Lung (tissue), 11 donors: ENCODE measurements at regions not wholly inside any gene's neighbourhood (a gene's known extent, or its start where the extent isn't known, plus 50 kb on each side); places are given as distances from the start of the nearest gene placed in this dataset.

Experiments used
- ATAC-seq: fragments of 200-7000 bp; cut with Tn5 transposase; one replicate; pipeline ENCODE4 v1.9.1; 2020; ENCODE audit warnings: moderate number of reproducible peaks; ENCODE audit not compliant: insufficient read depth, low FRiP score
- DNase-seq, 3 donors: peaks; one replicate each; pipeline ENCODE4 v3.0.0-alpha.2; 2013 to 2017
- H3K27ac ChIP-seq, 2 donors: one replicate each; pipeline ENCODE4 v1.5.1; 2013; ENCODE audit warnings: mild to moderate bottlenecking in 2 of 2, moderate library complexity in 2 of 2, control low read depth in 1 of 2, inconsistent platforms in 1 of 2, low read depth in 1 of 2, low read length in 1 of 2
- H3K27me3 ChIP-seq, 3 donors: one replicate each; pipeline ENCODE4 v1.5.1; 2013; ENCODE audit warnings: low read length in 2 of 3; ENCODE audit not compliant: control insufficient read depth in 3 of 3, insufficient read depth in 3 of 3
- H3K36me3 ChIP-seq, 4 donors: one replicate each; pipeline ENCODE4 v1.5.1; 2013; ENCODE audit warnings: low read length in 4 of 4, mild to moderate bottlenecking in 1 of 4, moderate library complexity in 1 of 4; ENCODE audit not compliant: control insufficient read depth in 4 of 4, insufficient read depth in 4 of 4
- H3K4me1 ChIP-seq, 5 donors: one replicate each; pipeline ENCODE4 v1.5.1; 2013; ENCODE audit warnings: low read length in 5 of 5, mild to moderate bottlenecking in 2 of 5, moderate library complexity in 1 of 5; ENCODE audit not compliant: control insufficient read depth in 5 of 5, insufficient read depth in 5 of 5
- H3K4me3 ChIP-seq: one replicate; pipeline ENCODE4 v1.5.1; 2013; ENCODE audit warnings: mild to moderate bottlenecking, control low read depth, moderate library complexity
- H3K9ac ChIP-seq, 2 donors: one replicate each; pipeline ENCODE4 v1.5.1; 2013; ENCODE audit warnings: low read length in 2 of 2, control low read depth in 1 of 2; ENCODE audit not compliant: insufficient read depth in 1 of 2
- H3K9me3 ChIP-seq, 4 donors: one replicate each; pipeline ENCODE4 v1.5.1; 2013; ENCODE audit warnings: low read length in 3 of 4, mild to moderate bottlenecking in 1 of 4, moderate library complexity in 1 of 4; ENCODE audit not compliant: control insufficient read depth in 4 of 4, insufficient read depth in 3 of 4
- WGBS, 2 donors: extraction: QIAGEN DNeasy Blood & Tissue Kit; methylation state at CpG; one replicate each; pipeline ENCODE4 v1.1.7; 2013; 5-methylcytosine and 5-hydroxymethylcytosine counted together
- TF ChIP-seq, protein P1 (sequence below): IDR thresholded peaks from 2 replicates; pipeline ENCODE4 v1.5.1; 2012; ENCODE audit warnings: mild to moderate bottlenecking; ENCODE audit errors: control extremely low read depth, extremely low read depth
- donor health status: control.
- donor health status: control.
- donor health status: Bipolar disorder and iron deficiency.
- donor health status: healthy.
- donor health status: DM: yes; HTN: yes; CAD: no.

DNA sequence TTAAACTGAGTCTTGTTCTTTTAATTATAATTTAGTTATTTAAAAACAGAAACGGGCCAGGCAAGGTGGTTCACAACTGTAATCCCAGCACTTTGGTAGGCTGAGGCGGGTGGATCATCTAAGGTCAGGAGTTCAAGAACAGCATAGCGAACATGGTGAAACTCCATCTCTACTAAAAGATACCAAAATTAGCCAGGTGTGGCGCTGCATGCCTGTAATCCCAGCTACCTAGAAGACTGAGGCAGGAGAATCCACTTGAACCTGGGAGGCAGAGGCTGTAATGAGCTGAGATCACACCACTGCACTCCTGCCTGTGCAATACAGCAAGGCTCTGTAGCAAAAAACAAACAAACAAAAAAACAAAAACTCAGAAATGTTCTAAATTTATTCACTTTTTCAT lies 852.9 kb downstream of the TECRL start:
- Histone ChIP-seq H3K36me3 (no peaks in the 10 kb centered on the region), H3K4me1 (no peaks in the 10 kb centered on the region), H3K27ac (no peak overlapping the region), H3K9ac (no peak overlapping the region), H3K4me3 (no peak overlapping the region), H3K9me3 (peaks cover 0 to 5% (median 0%) of the 10 kb centered on the region in 4 donors), H3K27me3 (no peaks in the 10 kb centered on the region)
- TF ChIP-seq, protein P1, sequence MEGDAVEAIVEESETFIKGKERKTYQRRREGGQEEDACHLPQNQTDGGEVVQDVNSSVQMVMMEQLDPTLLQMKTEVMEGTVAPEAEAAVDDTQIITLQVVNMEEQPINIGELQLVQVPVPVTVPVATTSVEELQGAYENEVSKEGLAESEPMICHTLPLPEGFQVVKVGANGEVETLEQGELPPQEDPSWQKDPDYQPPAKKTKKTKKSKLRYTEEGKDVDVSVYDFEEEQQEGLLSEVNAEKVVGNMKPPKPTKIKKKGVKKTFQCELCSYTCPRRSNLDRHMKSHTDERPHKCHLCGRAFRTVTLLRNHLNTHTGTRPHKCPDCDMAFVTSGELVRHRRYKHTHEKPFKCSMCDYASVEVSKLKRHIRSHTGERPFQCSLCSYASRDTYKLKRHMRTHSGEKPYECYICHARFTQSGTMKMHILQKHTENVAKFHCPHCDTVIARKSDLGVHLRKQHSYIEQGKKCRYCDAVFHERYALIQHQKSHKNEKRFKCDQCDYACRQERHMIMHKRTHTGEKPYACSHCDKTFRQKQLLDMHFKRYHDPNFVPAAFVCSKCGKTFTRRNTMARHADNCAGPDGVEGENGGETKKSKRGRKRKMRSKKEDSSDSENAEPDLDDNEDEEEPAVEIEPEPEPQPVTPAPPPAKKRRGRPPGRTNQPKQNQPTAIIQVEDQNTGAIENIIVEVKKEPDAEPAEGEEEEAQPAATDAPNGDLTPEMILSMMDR = no peak
- ATAC-seq (no peak), DNase-seq (no peak)
- WGBS, 2 donors = 72 to 76% methylated on average over 4 of the region's 4 CpGs

DNA sequence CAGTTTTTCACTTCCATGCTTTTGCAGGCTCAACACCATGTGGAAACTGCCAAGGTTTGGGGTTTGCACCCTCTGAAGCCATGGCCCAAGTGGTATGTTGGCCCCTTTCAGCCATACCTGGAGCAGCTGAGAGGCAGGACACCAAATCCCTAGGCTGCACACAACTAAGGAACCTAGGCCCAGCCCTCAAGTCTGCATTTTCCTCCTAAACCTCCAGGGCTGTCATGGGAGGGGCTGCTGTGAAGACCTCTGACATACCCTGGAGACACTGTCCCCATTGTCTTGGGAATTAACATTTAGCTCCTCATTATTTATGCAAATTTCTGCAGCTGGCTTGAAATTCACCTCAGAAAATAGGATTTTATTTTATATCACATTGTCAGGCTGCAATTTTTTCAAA lies 856.1 kb downstream of the TECRL start:
- Histone ChIP-seq H3K36me3 (no peaks in the 10 kb centered on the region), H3K9me3 (no peaks in the 10 kb centered on the region), H3K27ac (no peak overlapping the region), H3K27me3 (no peaks in the 10 kb centered on the region), H3K9ac (no peak overlapping the region), H3K4me3 (no peak overlapping the region), H3K4me1 (no peaks in the 10 kb centered on the region)
- DNase-seq (no peak), ATAC-seq (no peak)
- TF ChIP-seq, protein P1 = no peak

- Histone ChIP-seq H3K9me3 (peaks cover 0 to 13% (median 3%) of the 10 kb centered on the region in 4 donors), H3K27ac (no peak overlapping the region), H3K36me3 (no peaks in the 10 kb centered on the region), H3K4me1 (no peaks in the 10 kb centered on the region), H3K4me3 (no peak overlapping the region), H3K9ac (no peak overlapping the region), H3K27me3 (no peaks in the 10 kb centered on the region)
- ATAC-seq (no peak), DNase-seq (no peak)
- TF ChIP-seq, protein P1 = no peak
- 61 to 83% methylated on average over 2 of the region's 2 CpGs for WGBS, 2 donors
Measured at GRCh38 chr4:63541828-63542227, 867.4 kb downstream of the TECRL start.

GRCh38 chr4:63529581-63530337 lies 879.5 kb downstream of the TECRL start:
- TF ChIP-seq, protein P1 = no peak
- H3K36me3 ChIP-seq = no peaks in the 10 kb centered on the region
- no peak overlapping the region for H3K4me3 ChIP-seq
- no peaks in the 10 kb centered on the region for H3K27me3 ChIP-seq
- ATAC-seq (no peak), DNase-seq (no peak)
- H3K27ac ChIP-seq = no peak overlapping the region
- 72 to 80% methylated on average over 7 of the region's 7 CpGs for WGBS, 2 donors
- H3K9me3 ChIP-seq = no peaks in the 10 kb centered on the region
- H3K4me1 ChIP-seq = peaks cover 0 to 5% (median 0%) of the 10 kb centered on the region in 5 donors
- no peak overlapping the region for H3K9ac ChIP-seq
